ENCODE measurements at regions not wholly inside any gene's neighbourhood (a gene's known extent, or its start where the extent isn't known, plus 50 kb on each side); places are given as distances from the start of the nearest gene placed in this dataset.

DNA sequence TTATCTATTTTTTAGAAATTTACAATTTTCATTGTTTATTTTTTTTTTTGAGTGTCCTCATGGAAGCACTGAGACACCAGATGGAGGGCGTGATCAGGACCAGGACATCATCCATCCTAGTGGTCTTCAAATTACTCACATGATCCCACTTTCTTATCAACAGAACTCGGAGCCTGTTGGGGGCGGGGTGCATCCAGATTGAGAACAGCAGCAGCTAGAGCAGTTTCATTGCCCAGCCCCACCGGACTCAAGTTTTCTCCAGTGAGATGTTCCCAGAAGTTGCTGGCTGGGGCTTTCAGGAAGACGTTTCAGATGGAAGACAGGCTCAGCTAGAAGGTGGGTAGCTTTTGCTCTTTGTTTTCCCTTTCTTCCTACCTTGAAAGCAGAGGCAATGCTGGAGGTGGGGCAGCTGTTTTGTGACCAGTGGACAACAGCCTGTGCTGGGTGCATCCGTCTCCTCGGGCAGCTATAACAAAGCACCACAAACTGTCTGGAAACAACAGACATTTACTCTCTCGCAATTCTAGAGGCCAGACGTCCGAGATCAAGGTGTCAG lies 562.1 kb downstream of the TBC1D22A start:
- BruUV-seq (replicated peaks), result no TSS peak
- ATAC-seq (ENCODE audit: low read depth), result no peak
- intact Hi-C loops (cut with micrococcal nuclease), result no loop called here
- no CpG with 5 or more reads among the region's 10 CpGs for WGBS, 2 experiments (ENCODE audit: extremely low coverage in 2 of 2, insufficient read length in 1 of 2)
- Histone ChIP-seq H2AFZ (replicated peaks; ENCODE audit: low read length, poor library complexity) (no peak overlapping the region), H3K56ac (ENCODE audit: extremely low read depth, insufficient read depth, low read length) (no peak overlapping the region), H3K79me1 (ENCODE audit: low read depth in 1 of 2, low read length in 2 of 2) (no peaks in the 10 kb centered on the region), H4K5ac (ENCODE audit: low read depth, low read length) (no peak overlapping the region), H2BK120ac (ENCODE audit: low read depth, low read length) (no peak overlapping the region), H4K20me1 (ENCODE audit: insufficient read depth, low read length) (no peaks in the 10 kb centered on the region), H3K9me1 (ENCODE audit: insufficient read depth, low read length) (peaks cover under 1% of the 10 kb centered on the region; the same call in 1 of the 2 replicates), H3K9me3 (ENCODE audit: control insufficient read depth, insufficient read depth, low read length) (no peaks in the 10 kb centered on the region; the same call in 1 of the 2 replicates), H2AK5ac (ENCODE audit: low read depth, low read length) (no peak overlapping the region), H3K27ac (ENCODE audit: insufficient read depth, low read length) (no peak overlapping the region), H2AK9ac (replicated peaks; ENCODE audit: low read depth, low read length, poor library complexity) (no peak overlapping the region), H3K4me1 (ENCODE audit: control insufficient read depth, insufficient read depth, low read length) (peaks cover 3% of the 10 kb centered on the region), H4K91ac (ENCODE audit: insufficient read depth, low read depth, low read length) (no peak overlapping the region), H2BK15ac (ENCODE audit: low read depth, low read length) (no peak overlapping the region), H3K4me3 (ENCODE audit: insufficient read depth, low read depth, low read length) (no peak overlapping the region), H3K4me2 (ENCODE audit: low read depth, low read length) (no peak overlapping the region), H3K18ac (ENCODE audit: low read depth, low read length) (no peak overlapping the region), H3K14ac (replicated peaks; ENCODE audit: low read depth, low read length) (no peak overlapping the region), H4K8ac (ENCODE audit: low read depth in 2 of 2, low read length in 2 of 2) (no peak overlapping the region), H2BK20ac (ENCODE audit: low read depth, low read length) (no peak overlapping the region), H3K9ac (ENCODE audit: low read depth, low read length) (no peak overlapping the region), H3K27me3 (ENCODE audit: control insufficient read depth, insufficient read depth, low read length) (no peaks in the 10 kb centered on the region), H3K36me3 (ENCODE audit: control insufficient read depth, insufficient read depth, low read length) (no peaks in the 10 kb centered on the region), H3K23ac (ENCODE audit: low read depth, low read length) (no peak overlapping the region), H2BK5ac (ENCODE audit: low read depth, low read length, poor library complexity, severe bottlenecking) (no peak overlapping the region), H3K4ac (ENCODE audit: low read depth, low read length) (no peak overlapping the region)
- in situ Hi-C loops (cut with MboI; ENCODE audit: low sequenced_read_pairs), result no loop called here
- ChIA-PET POLR2A (ENCODE audit: unreplicated experiment) (no interaction called here), CTCF (interaction anchor here (0.6 to 1.4 kb wide), 2 partner anchors 17 to 573 kb away, joined by 3 read pairs; no protein-coding TSS in a partner anchor)
- no peak for DNase-seq
- dilution Hi-C loops (cut with HindIII; ENCODE audit: low sequenced_read_pairs, unreplicated experiment), result no loop called here
- no peak for TF ChIP-seq MXI1 (IDR thresholded peaks at IDR 0.05; ENCODE audit: borderline replicate concordance, low read depth, low read length)
- TF ChIP-seq RFX5 (IDR thresholded peaks at IDR 0.05; ENCODE audit: low read depth, low read length), result no peak
- no peak for TF ChIP-seq SMC3 (IDR thresholded peaks at IDR 0.05; ENCODE audit: low read depth, low read length)
- no peak for TF ChIP-seq MAZ (IDR thresholded peaks at IDR 0.05; ENCODE audit: borderline replicate concordance, low read depth, low read length)
- no peak for TF ChIP-seq MAFK (IDR thresholded peaks at IDR 0.05; ENCODE audit: low read depth, low read length)
- no peak for TF ChIP-seq BHLHE40 (IDR thresholded peaks at IDR 0.05; ENCODE audit: low read depth, low read length)
- TF ChIP-seq POLR2A (IDR thresholded peaks at IDR 0.05; ENCODE audit: low read depth, low read length), result no peak
- TF ChIP-seq, protein P1, sequence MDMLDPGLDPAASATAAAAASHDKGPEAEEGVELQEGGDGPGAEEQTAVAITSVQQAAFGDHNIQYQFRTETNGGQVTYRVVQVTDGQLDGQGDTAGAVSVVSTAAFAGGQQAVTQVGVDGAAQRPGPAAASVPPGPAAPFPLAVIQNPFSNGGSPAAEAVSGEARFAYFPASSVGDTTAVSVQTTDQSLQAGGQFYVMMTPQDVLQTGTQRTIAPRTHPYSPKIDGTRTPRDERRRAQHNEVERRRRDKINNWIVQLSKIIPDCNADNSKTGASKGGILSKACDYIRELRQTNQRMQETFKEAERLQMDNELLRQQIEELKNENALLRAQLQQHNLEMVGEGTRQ (IDR thresholded peaks at IDR 0.05; ENCODE audit: low read depth, low read length), result no peak

All from IMR-90 (cell line).